HG02610 (cell line): ENCODE measurements at regions not wholly inside any gene's neighbourhood (a gene's known extent, or its start where the extent isn't known, plus 50 kb on each side); places are given as distances from the start of the nearest gene placed in this dataset.
"Not testable (repeated sequence)": the region's sequence is repeated elsewhere in the genome, so short reads cannot be mapped to it uniquely, and the experiment has no call there.

Experiments
- ATAC-seq: cut with Tn5 transposase; IDR thresholded peaks from one replicate; pipeline ENCODE4 v1.9.1; 2021; ENCODE audit warnings: mild to moderate bottlenecking, moderate library complexity; ENCODE audit not compliant: unreplicated experiment

GRCh38 chr7:153748885-153749284, 303.3 kb upstream of the DPP6 start:
- not testable (repeated sequence) for ATAC-seq

GRCh38 chr7:153765869-153766268, 286.3 kb upstream of the DPP6 start:
- not testable (repeated sequence) for ATAC-seq

- not testable (repeated sequence) for ATAC-seq
Measured at GRCh38 chr7:153766926-153767325, 285.3 kb upstream of the DPP6 start.

- no peak for ATAC-seq
Measured at GRCh38 chr7:153772966-153773365, 279.2 kb upstream of the DPP6 start.

- ATAC-seq, result peak; percentile 65
Measured at GRCh38 chr7:153776940-153777339, 275.3 kb upstream of the DPP6 start.

GRCh38 chr7:153797363-153797762, 254.8 kb upstream of the DPP6 start:
- peak; percentile 40 for ATAC-seq

GRCh38 chr7:153808117-153808516, 244.1 kb upstream of the DPP6 start:
- ATAC-seq, result no peak

GRCh38 chr7:153829525-153829924, 222.7 kb upstream of the DPP6 start:
- ATAC-seq, result no peak

- ATAC-seq, result no peak
Measured at GRCh38 chr7:153832160-153832559, 220.0 kb upstream of the DPP6 start.

- ATAC-seq, result no peak
Measured at GRCh38 chr7:153835103-153835502, 217.1 kb upstream of the DPP6 start.

- no peak for ATAC-seq
Measured at GRCh38 chr7:153835712-153836265, 216.4 kb upstream of the DPP6 start.

- ATAC-seq, result no peak
Measured at GRCh38 chr7:153838591-153838990, 213.6 kb upstream of the DPP6 start.

GRCh38 chr7:153840861-153841260, 211.3 kb upstream of the DPP6 start:
- no peak for ATAC-seq

- ATAC-seq, result no peak
Measured at GRCh38 chr7:153847828-153848227, 204.4 kb upstream of the DPP6 start.

- no peak for ATAC-seq
Measured at GRCh38 chr7:153852261-153852660, 199.9 kb upstream of the DPP6 start.

GRCh38 chr7:153858355-153858754, 193.8 kb upstream of the DPP6 start:
- ATAC-seq, result no peak

GRCh38 chr7:153859239-153859638, 193.0 kb upstream of the DPP6 start:
- ATAC-seq, result no peak

- ATAC-seq, result no peak
Measured at GRCh38 chr7:153886506-153887441, 165.4 kb upstream of the DPP6 start.

GRCh38 chr7:153887749-153888569, 164.2 kb upstream of the DPP6 start:
- no peak for ATAC-seq

GRCh38 chr7:153891990-153892389, 160.2 kb upstream of the DPP6 start:
- no peak for ATAC-seq

- no peak for ATAC-seq
Measured at GRCh38 chr7:153902862-153903261, 149.3 kb upstream of the DPP6 start.
